OCI-LY1 (cell line): ENCODE measurements at regions not wholly inside any gene's neighbourhood (a gene's known extent, or its start where the extent isn't known, plus 50 kb on each side); places are given as distances from the start of the nearest gene placed in this dataset.

Experiments used
- H2AFZ ChIP-seq: fragments of 200-600 bp; sonication (generic), shearing (Covaris generic); 2 replicates; pipeline ENCODE4 v1.6.0; 2014; ENCODE audit warnings: antibody characterized with exemption, mild to moderate bottlenecking, low read length
- H3F3A ChIP-seq: fragments of 200-600 bp; sonication (generic), shearing (Covaris generic); 2 replicates; pipeline ENCODE4 v1.6.0; 2014; ENCODE audit warnings: mild to moderate bottlenecking, antibody characterized with exemption, low read length, moderate library complexity; ENCODE audit not compliant: insufficient read depth
- H3K27ac ChIP-seq: fragments of 200-600 bp; sonication (generic); 2 replicates; pipeline ENCODE4 v1.5.1; 2014; ENCODE audit warnings: low read length, mixed run types, mild to moderate bottlenecking, low read depth; ENCODE audit not compliant: poor library complexity, severe bottlenecking
- H3K27me3 ChIP-seq: fragments of 200-600 bp; sonication (generic); 2 replicates; pipeline ENCODE4 v1.6.0; 2014; ENCODE audit warnings: antibody characterized with exemption, mild to moderate bottlenecking, low read length, moderate library complexity; ENCODE audit not compliant: insufficient read depth
- H3K36me3 ChIP-seq: fragments of 200-600 bp; sonication (generic); 2 replicates; pipeline ENCODE4 v1.6.1; 2014; ENCODE audit warnings: mild to moderate bottlenecking, antibody characterized with exemption, low read length, moderate library complexity, mixed read lengths; ENCODE audit not compliant: insufficient read depth
- H3K4me1 ChIP-seq: fragments of 200-600 bp; sonication (generic); 2 replicates; pipeline ENCODE4 v1.5.1; 2014; ENCODE audit warnings: mild to moderate bottlenecking, low read length, moderate library complexity; ENCODE audit not compliant: insufficient read depth, severe bottlenecking
- H3K4me2 ChIP-seq: fragments of 200-600 bp; sonication (generic), shearing (Covaris generic); 2 replicates; pipeline ENCODE4 v1.6.1; 2014; ENCODE audit warnings: low read length
- H3K4me3 ChIP-seq: fragments of 200-600 bp; sonication (generic); 2 replicates; pipeline ENCODE4 v1.5.1; 2014; ENCODE audit warnings: low read length, low read depth, mild to moderate bottlenecking, mixed read lengths; ENCODE audit not compliant: poor library complexity, severe bottlenecking
- H3K79me2 ChIP-seq: fragments of 200-600 bp; shearing (Covaris generic); 2 replicates; pipeline ENCODE4 v1.6.1; 2016; ENCODE audit warnings: mixed run types, low read length, mixed read lengths; ENCODE audit not compliant: insufficient read depth
- H3K9ac ChIP-seq: fragments of 200-600 bp; sonication (generic), shearing (Covaris generic); 2 replicates; pipeline ENCODE4 v1.6.1; 2014; ENCODE audit warnings: mild to moderate bottlenecking, low read length, mixed read lengths
- H3K9me2 ChIP-seq: fragments of 200-600 bp; sonication (generic), shearing (Covaris generic); 2 replicates; pipeline ENCODE4 v1.6.1; 2014; ENCODE audit warnings: low read depth, mild to moderate bottlenecking, low read length, mixed read lengths
- H3K9me3 ChIP-seq: fragments of 200-600 bp; shearing (Covaris generic); 2 replicates; pipeline ENCODE4 v1.6.1; 2014; ENCODE audit warnings: low read length, mixed read lengths
- H4K20me1 ChIP-seq: fragments of 200-600 bp; sonication (generic), shearing (Covaris generic); 2 replicates; pipeline ENCODE4 v1.6.0; 2016; ENCODE audit warnings: mild to moderate bottlenecking, low read length; ENCODE audit not compliant: insufficient read depth
- EZH2 ChIP-seq: fragments of 200-600 bp; sonication (generic), shearing (Covaris generic); IDR thresholded peaks from 2 replicates; pipeline ENCODE4 v1.8.0; 2017; ENCODE audit warnings: borderline replicate concordance, mixed run types, mild to moderate bottlenecking, antibody characterized with exemption, low read length, moderate library complexity, mixed read lengths
- TF ChIP-seq, protein P1 (sequence below): fragments of 200-600 bp; sonication (generic), shearing (Covaris generic); IDR thresholded peaks from 2 replicates; pipeline ENCODE4 v1.5.1; 2017; ENCODE audit warnings: mild to moderate bottlenecking, antibody characterized with exemption, low read length, moderate library complexity, mixed read lengths

DNA sequence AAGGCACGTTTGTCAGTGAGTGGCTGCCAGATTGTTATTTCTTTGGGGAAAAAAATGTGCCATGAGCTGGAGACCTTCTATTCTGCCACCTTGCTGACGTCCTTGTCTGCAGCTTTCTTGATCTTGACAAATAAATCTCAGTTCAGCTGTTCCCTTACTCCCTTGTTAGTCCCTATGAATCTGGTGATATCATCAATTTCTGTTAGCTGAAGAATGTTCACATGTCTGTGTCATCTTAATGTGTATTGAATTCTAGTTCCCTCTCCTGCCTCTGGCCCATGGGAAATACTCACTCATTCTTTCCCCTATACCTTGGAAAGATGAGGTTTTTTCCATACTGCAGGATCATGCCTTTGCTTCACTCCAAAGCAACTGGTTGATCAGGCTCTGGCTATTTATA lies 649.9 kb upstream of the API5 start:
- Histone ChIP-seq H3K9ac (no peak overlapping the region), H3K36me3 (no peaks in the 10 kb centered on the region), H3K4me1 (no peaks in the 10 kb centered on the region), H3K4me2 (no peak overlapping the region), H3K79me2 (no peaks in the 10 kb centered on the region), H3K9me2 (no peaks in the 10 kb centered on the region), H3K27ac (no peak overlapping the region), H3F3A (no peaks in the 10 kb centered on the region), H3K4me3 (no peak overlapping the region), H4K20me1 (no peaks in the 10 kb centered on the region), H3K9me3 (no peaks in the 10 kb centered on the region), H2AFZ (no peak overlapping the region), H3K27me3 (no peaks in the 10 kb centered on the region)
- TF ChIP-seq, protein P1, sequence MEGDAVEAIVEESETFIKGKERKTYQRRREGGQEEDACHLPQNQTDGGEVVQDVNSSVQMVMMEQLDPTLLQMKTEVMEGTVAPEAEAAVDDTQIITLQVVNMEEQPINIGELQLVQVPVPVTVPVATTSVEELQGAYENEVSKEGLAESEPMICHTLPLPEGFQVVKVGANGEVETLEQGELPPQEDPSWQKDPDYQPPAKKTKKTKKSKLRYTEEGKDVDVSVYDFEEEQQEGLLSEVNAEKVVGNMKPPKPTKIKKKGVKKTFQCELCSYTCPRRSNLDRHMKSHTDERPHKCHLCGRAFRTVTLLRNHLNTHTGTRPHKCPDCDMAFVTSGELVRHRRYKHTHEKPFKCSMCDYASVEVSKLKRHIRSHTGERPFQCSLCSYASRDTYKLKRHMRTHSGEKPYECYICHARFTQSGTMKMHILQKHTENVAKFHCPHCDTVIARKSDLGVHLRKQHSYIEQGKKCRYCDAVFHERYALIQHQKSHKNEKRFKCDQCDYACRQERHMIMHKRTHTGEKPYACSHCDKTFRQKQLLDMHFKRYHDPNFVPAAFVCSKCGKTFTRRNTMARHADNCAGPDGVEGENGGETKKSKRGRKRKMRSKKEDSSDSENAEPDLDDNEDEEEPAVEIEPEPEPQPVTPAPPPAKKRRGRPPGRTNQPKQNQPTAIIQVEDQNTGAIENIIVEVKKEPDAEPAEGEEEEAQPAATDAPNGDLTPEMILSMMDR: no peak
- TF ChIP-seq EZH2: no peak

DNA sequence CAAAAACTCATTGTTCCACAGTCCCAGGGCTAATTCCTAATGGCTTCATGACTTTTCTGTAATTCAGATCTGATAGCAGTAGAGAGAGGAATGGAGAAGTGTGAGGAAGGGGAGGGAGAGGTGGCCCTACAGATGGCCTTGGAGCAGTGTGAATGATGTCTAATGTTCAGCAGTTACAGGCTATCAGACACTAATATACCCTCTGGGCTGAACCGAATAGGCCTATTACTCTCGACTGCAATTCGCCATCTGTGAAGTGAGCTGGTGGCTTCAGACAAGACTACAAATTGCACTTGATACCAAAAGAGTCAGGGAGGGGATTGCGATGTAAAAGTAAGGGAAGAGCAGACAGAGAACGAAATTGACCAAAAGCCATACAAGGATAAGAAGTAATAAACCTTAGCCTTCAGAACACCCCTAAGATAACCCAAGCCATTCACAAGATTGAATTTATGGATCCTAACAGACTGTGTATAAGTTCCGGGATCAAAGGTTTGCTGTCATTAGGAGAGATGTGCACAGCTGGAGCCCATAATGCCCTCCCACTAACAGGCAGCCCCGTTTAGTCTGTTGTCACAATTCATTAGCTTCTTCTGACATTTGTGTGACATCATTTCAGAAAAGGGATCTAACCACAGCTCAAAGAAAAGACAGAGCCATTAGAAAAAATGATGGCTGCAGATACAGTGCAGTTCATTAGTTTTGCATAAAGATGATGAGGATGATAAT lies 642.4 kb upstream of the API5 start:
- Histone ChIP-seq H3K9me2 (no peaks in the 10 kb centered on the region), H3K27me3 (no peaks in the 10 kb centered on the region), H3K4me1 (no peaks in the 10 kb centered on the region), H3K27ac (no peak overlapping the region), H3K36me3 (no peaks in the 10 kb centered on the region), H3K4me3 (no peak overlapping the region), H3F3A (no peaks in the 10 kb centered on the region), H3K9me3 (no peaks in the 10 kb centered on the region), H3K4me2 (no peak overlapping the region), H4K20me1 (no peaks in the 10 kb centered on the region), H3K9ac (no peak overlapping the region), H3K79me2 (no peaks in the 10 kb centered on the region), H2AFZ (no peak overlapping the region)
- TF ChIP-seq, protein P1: no peak
- TF ChIP-seq EZH2: no peak

DNA sequence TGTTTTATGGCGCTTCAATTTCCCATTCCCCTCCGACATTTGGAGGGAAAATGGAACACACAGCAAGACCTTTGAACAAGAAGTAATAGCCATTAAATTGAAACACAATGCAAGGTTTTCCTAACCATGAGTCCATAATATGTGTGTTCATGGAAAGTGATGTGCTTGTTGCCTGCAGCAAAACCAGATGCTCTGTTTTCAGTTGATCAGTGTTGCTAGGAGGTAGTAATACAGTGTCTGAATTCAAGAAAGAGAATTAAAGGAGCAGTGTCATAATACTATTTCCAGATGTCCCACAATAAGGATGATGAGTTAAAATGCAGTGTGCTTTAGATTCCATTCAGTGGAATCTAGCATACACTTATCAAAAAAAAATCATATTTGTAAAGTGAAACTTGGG lies 637.4 kb upstream of the API5 start:
- no peak overlapping the region for H3K27ac ChIP-seq
- H2AFZ ChIP-seq: no peak overlapping the region
- no peaks in the 10 kb centered on the region for H4K20me1 ChIP-seq
- TF ChIP-seq, protein P1: no peak
- no peak for TF ChIP-seq EZH2
- H3K4me2 ChIP-seq: no peak overlapping the region
- no peaks in the 10 kb centered on the region for H3F3A ChIP-seq
- H3K4me1 ChIP-seq: no peaks in the 10 kb centered on the region
- no peaks in the 10 kb centered on the region for H3K9me3 ChIP-seq
- no peak overlapping the region for H3K4me3 ChIP-seq
- no peak overlapping the region for H3K9ac ChIP-seq
- H3K9me2 ChIP-seq: no peaks in the 10 kb centered on the region
- no peaks in the 10 kb centered on the region for H3K36me3 ChIP-seq
- H3K27me3 ChIP-seq: no peaks in the 10 kb centered on the region
- no peaks in the 10 kb centered on the region for H3K79me2 ChIP-seq
